ENCODE measurements at regions not wholly inside any gene's neighbourhood (a gene's known extent, or its start where the extent isn't known, plus 50 kb on each side); places are given as distances from the start of the nearest gene placed in this dataset.

DNA sequence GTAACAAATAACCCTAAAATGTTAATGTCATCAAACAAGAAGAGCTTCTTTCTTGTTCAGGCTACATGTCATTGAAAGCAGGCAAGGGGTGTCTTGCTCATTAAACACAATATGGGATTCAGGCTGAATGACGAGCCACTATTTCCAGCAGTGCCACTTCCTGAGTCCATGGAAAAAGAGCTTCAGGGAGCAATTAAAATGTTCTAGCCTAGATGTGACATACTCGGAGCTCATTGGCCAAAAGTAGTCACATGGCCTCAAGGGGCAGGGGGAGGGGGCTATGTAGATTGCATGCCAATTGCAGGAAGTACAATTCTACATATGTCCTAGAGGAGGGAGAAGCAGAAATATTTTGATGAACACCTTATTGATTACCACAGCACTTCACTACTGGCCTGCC lies 685.3 kb upstream of the ADGRL2 start:
- TF ChIP-seq EZH2phosphoT487 (IDR thresholded peaks at IDR 0.05; ENCODE audit: insufficient read depth, low read depth) (no peak), EZH2 (IDR thresholded peaks at IDR 0.05; ENCODE audit: insufficient read depth, poor library complexity, severe bottlenecking) (no peak)

Measured in GM23248 (cell line).